Upper lobe of left lung (tissue), 4 donors: ENCODE measurements at regions not wholly inside any gene's neighbourhood (a gene's known extent, or its start where the extent isn't known, plus 50 kb on each side); places are given as distances from the start of the nearest gene placed in this dataset.

Source experiments
- CTCF ChIP-seq, 6 experiments: fragments of 450-650 bp in 4 of 6; fragments of 200-600 bp in 2 of 6; sonication (generic) in 2 of 6; IDR thresholded peaks; one replicate each; pipeline ENCODE4 v1.5.1; 2016 to 2019; ENCODE audit warnings: antibody characterized with exemption in 6 of 6
- EP300 ChIP-seq, 4 donors: sonication (generic); formaldehyde crosslinking; IDR thresholded peaks; one replicate each; pipeline ENCODE4 v1.5.1; 2017; ENCODE audit warnings: antibody characterized with exemption in 4 of 4, control low read depth in 2 of 4
- POLR2A ChIP-seq, 4 donors: fragments of 450-650 bp; IDR thresholded peaks; one replicate each; pipeline ENCODE4 v1.5.1; 2016 to 2017; ENCODE audit warnings: antibody characterized with exemption in 4 of 4, mild to moderate bottlenecking in 2 of 4
- POLR2AphosphoS5 ChIP-seq, 2 donors: sonication (generic); formaldehyde crosslinking; IDR thresholded peaks; one replicate each; pipeline ENCODE4 v1.5.1; 2017; ENCODE audit warnings: antibody characterized with exemption in 2 of 2

GRCh38 chr2:58620093-58620492 lies 379.0 kb upstream of the FANCL start:
- TF ChIP-seq CTCF (IDR thresholded peaks at IDR 0.05) (no peak), POLR2AphosphoS5 (IDR thresholded peaks at IDR 0.05) (no peak), POLR2A (IDR thresholded peaks at IDR 0.05) (no peak), EP300 (IDR thresholded peaks at IDR 0.05) (no peak)
